ENCODE measurements at regions not wholly inside any gene's neighbourhood (a gene's known extent, or its start where the extent isn't known, plus 50 kb on each side); places are given as distances from the start of the nearest gene placed in this dataset.

DNA sequence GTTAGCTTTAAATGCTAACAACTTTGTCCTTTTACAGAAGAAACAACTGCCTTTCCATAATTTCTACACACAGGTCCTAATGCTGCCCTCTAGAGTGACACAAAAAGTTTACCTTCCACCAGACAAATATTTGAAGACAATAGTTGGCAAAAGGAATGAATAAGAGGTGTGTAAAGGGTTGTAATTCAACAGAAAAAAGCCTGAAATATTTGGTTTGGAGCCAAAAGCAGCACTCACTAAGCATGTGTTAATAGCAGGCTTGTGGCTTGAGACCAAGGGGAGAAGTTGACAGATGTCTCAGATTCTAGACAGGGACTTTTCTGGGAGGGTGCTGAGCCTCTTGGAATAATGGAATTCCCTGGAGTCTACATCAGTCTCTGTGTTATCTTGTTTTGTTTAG, 156.2 kb upstream of the GALNT17 start:
- peak in 2 of 4 donors; percentile 6 to 33 for DNase-seq
- Histone ChIP-seq H3K9me3 (peaks cover 0 to 13% of the 10 kb centered on the region in 2 donors), H3K27me3 (no peaks in the 10 kb centered on the region), H3K4me1 (no peaks in the 10 kb centered on the region), H3K4me3 (no peak overlapping the region), H3K27ac (no peak overlapping the region), H3K36me3 (no peaks in the 10 kb centered on the region)
- intact Hi-C loops (cut with DNase I) = no loop called here
- no peak for TF ChIP-seq CTCF (IDR thresholded peaks at IDR 0.05)
- ATAC-seq = no peak

GRCh38 chr7:70986297-70986696, 145.6 kb upstream of the GALNT17 start:
- no peaks in the 10 kb centered on the region for H3K27me3 ChIP-seq
- TF ChIP-seq CTCF (IDR thresholded peaks at IDR 0.05) = no peak
- H3K4me3 ChIP-seq = no peak overlapping the region
- H3K4me1 ChIP-seq = no peaks in the 10 kb centered on the region
- ATAC-seq (no peak), DNase-seq (no peak)
- no peaks in the 10 kb centered on the region for H3K36me3 ChIP-seq
- intact Hi-C loops (cut with DNase I) = no loop called here
- no peaks in the 10 kb centered on the region for H3K9me3 ChIP-seq
- no peak overlapping the region for H3K27ac ChIP-seq

GRCh38 chr7:70994176-70994575, 137.8 kb upstream of the GALNT17 start:
- no peaks in the 10 kb centered on the region for H3K27me3 ChIP-seq
- H3K9me3 ChIP-seq = peaks cover 0 to 3% of the 10 kb centered on the region in 2 donors
- no peak overlapping the region for H3K27ac ChIP-seq
- ATAC-seq = no peak
- no peaks in the 10 kb centered on the region for H3K4me1 ChIP-seq
- no peaks in the 10 kb centered on the region for H3K36me3 ChIP-seq
- H3K4me3 ChIP-seq = no peak overlapping the region
- intact Hi-C loops (cut with DNase I) = no loop called here
- no peak for TF ChIP-seq CTCF (IDR thresholded peaks at IDR 0.05)
- no peak for DNase-seq

- Histone ChIP-seq H3K27ac (no peak overlapping the region), H3K27me3 (no peaks in the 10 kb centered on the region), H3K4me1 (no peaks in the 10 kb centered on the region), H3K36me3 (no peaks in the 10 kb centered on the region), H3K9me3 (peaks cover 0 to 3% of the 10 kb centered on the region in 2 donors), H3K4me3 (no peak overlapping the region)
- intact Hi-C loops (cut with DNase I) = no loop called here
- peak in 2 of 4 donors; percentile 87 to 93 for DNase-seq
- TF ChIP-seq CTCF (IDR thresholded peaks at IDR 0.05) = no peak
- peak; percentile 71 for ATAC-seq
These were observed 134.7 kb upstream of the GALNT17 start for GRCh38 chr7:70997261-70997660.

- TF ChIP-seq CTCF (IDR thresholded peaks at IDR 0.05) = no peak
- Histone ChIP-seq H3K4me3 (no peak overlapping the region), H3K4me1 (no peaks in the 10 kb centered on the region), H3K27me3 (no peaks in the 10 kb centered on the region), H3K27ac (no peak overlapping the region), H3K9me3 (peaks cover 0 to 10% of the 10 kb centered on the region in 2 donors), H3K36me3 (no peaks in the 10 kb centered on the region)
- ATAC-seq (no peak), DNase-seq (no peak)
- intact Hi-C loops (cut with DNase I) = no loop called here
These were observed 126.8 kb upstream of the GALNT17 start for GRCh38 chr7:71005109-71005508.
